ENCODE measurements at regions not wholly inside any gene's neighbourhood (a gene's known extent, or its start where the extent isn't known, plus 50 kb on each side); places are given as distances from the start of the nearest gene placed in this dataset.

GRCh38 chr2:185240796-185241195 is 497.8 kb upstream of the FSIP2 start:
- no peak for FAIRE-seq

GRCh38 chr2:185241556-185241955 is 497.0 kb upstream of the FSIP2 start:
- H3K36me3 ChIP-seq (ENCODE audit: control insufficient read depth, insufficient read depth, low read length), result no peaks in the 10 kb centered on the region
- H3K4me3 ChIP-seq (ENCODE audit: low read depth, low read length), result no peak overlapping the region
- H3K27me3 ChIP-seq (ENCODE audit: control insufficient read depth, insufficient read depth, low read length), result no peaks in the 10 kb centered on the region
- FAIRE-seq (no peak), DNase-seq (ENCODE audit: low read depth) (no peak)
- no peak for TF ChIP-seq CTCF (IDR thresholded peaks at IDR 0.05; ENCODE audit: insufficient read depth, low read length, severe bottlenecking)

More at GRCh38 chr2:185240796-185241195, 497.8 kb upstream of the FSIP2 start:
- no peak overlapping the region for H3K4me3 ChIP-seq (ENCODE audit: low read depth, low read length)
- TF ChIP-seq CTCF (IDR thresholded peaks at IDR 0.05; ENCODE audit: insufficient read depth, low read length, severe bottlenecking), result no peak
- H3K27me3 ChIP-seq (ENCODE audit: control insufficient read depth, insufficient read depth, low read length), result no peaks in the 10 kb centered on the region
- no peak for DNase-seq (ENCODE audit: low read depth)
- no peaks in the 10 kb centered on the region for H3K36me3 ChIP-seq (ENCODE audit: control insufficient read depth, insufficient read depth, low read length)

GRCh38 chr2:185242462-185242861 is 496.1 kb upstream of the FSIP2 start:
- Histone ChIP-seq H3K27me3 (ENCODE audit: control insufficient read depth, insufficient read depth, low read length) (no peaks in the 10 kb centered on the region), H3K36me3 (ENCODE audit: control insufficient read depth, insufficient read depth, low read length) (no peaks in the 10 kb centered on the region), H3K4me3 (ENCODE audit: low read depth, low read length) (no peak overlapping the region)
- DNase-seq (ENCODE audit: low read depth), result no peak
- no peak for TF ChIP-seq CTCF (IDR thresholded peaks at IDR 0.05; ENCODE audit: insufficient read depth, low read length, severe bottlenecking)
- no peak for FAIRE-seq

GRCh38 chr2:185245216-185245615 is 493.4 kb upstream of the FSIP2 start:
- no peak for FAIRE-seq
- Histone ChIP-seq H3K4me3 (ENCODE audit: low read depth, low read length) (no peak overlapping the region), H3K27me3 (ENCODE audit: control insufficient read depth, insufficient read depth, low read length) (no peaks in the 10 kb centered on the region), H3K36me3 (ENCODE audit: control insufficient read depth, insufficient read depth, low read length) (no peaks in the 10 kb centered on the region)
- no peak for DNase-seq (ENCODE audit: low read depth)
- TF ChIP-seq CTCF (IDR thresholded peaks at IDR 0.05; ENCODE audit: insufficient read depth, low read length, severe bottlenecking), result no peak

- DNase-seq (ENCODE audit: low read depth), result no peak
- no peaks in the 10 kb centered on the region for H3K36me3 ChIP-seq (ENCODE audit: control insufficient read depth, insufficient read depth, low read length)
- TF ChIP-seq CTCF (IDR thresholded peaks at IDR 0.05; ENCODE audit: insufficient read depth, low read length, severe bottlenecking), result no peak
- H3K4me3 ChIP-seq (ENCODE audit: low read depth, low read length), result no peak overlapping the region
- H3K27me3 ChIP-seq (ENCODE audit: control insufficient read depth, insufficient read depth, low read length), result no peaks in the 10 kb centered on the region
- no peak for FAIRE-seq
Observed at GRCh38 chr2:185245806-185246205, 492.8 kb upstream of the FSIP2 start.

GRCh38 chr2:185246717-185247116 is 491.9 kb upstream of the FSIP2 start:
- FAIRE-seq (no peak), DNase-seq (ENCODE audit: low read depth) (no peak)

More at GRCh38 chr2:185246717-185247116, 491.9 kb upstream of the FSIP2 start:
- no peaks in the 10 kb centered on the region for H3K36me3 ChIP-seq (ENCODE audit: control insufficient read depth, insufficient read depth, low read length)
- no peak overlapping the region for H3K4me3 ChIP-seq (ENCODE audit: low read depth, low read length)
- TF ChIP-seq CTCF (IDR thresholded peaks at IDR 0.05; ENCODE audit: insufficient read depth, low read length, severe bottlenecking), result no peak
- H3K27me3 ChIP-seq (ENCODE audit: control insufficient read depth, insufficient read depth, low read length), result no peaks in the 10 kb centered on the region

Data from bronchial epithelial cell (primary cell).